Prostate gland (tissue), 2 donors: ENCODE measurements at regions not wholly inside any gene's neighbourhood (a gene's known extent, or its start where the extent isn't known, plus 50 kb on each side); places are given as distances from the start of the nearest gene placed in this dataset.

ENCODE experiments used
- CTCF ChIP-seq, 4 experiments: fragments of 200-600 bp in 2 of 4; fragments of 450-650 bp in 2 of 4; sonication (generic) in 2 of 4; IDR thresholded peaks; 1 replicate in 3 of 4; 2 replicates in 1 of 4; pipeline ENCODE4 v1.5.1; 2016 to 2019; ENCODE audit warnings: antibody characterized with exemption in 4 of 4, mild to moderate bottlenecking in 2 of 4, moderate library complexity in 2 of 4
- POLR2A ChIP-seq: fragments of 450-650 bp; IDR thresholded peaks from one replicate; pipeline ENCODE4 v1.6.1; 2016; ENCODE audit warnings: antibody characterized with exemption, mild to moderate bottlenecking
- POLR2AphosphoS5 ChIP-seq: sonication (generic); formaldehyde crosslinking; IDR thresholded peaks from one replicate; pipeline ENCODE4 v1.6.1; 2017; ENCODE audit warnings: antibody characterized with exemption

DNA sequence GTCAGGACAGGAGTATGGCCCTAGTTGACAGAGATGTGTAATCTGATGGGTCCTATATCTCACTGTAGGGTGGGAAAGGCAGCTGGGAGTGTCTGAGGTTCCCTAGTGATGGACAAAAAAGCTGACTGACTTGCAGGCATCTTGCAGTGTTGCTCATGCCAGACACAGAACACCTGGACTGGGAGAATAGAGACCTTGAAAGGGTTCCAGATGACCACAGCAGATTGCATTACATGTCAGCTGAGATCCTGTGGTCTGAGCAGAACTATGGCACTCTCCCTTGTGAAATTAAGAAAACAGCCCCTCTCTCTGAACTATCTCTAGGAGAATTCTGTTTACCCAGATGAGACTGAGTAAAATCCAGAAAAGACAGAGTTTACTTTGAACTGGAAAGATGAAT lies 212.6 kb upstream of the MAN1A1 start:
- no peak for TF ChIP-seq POLR2AphosphoS5
- no peak for TF ChIP-seq CTCF (IDR thresholded peaks at IDR 0.05)
- TF ChIP-seq POLR2A = no peak
